ENCODE measurements at regions not wholly inside any gene's neighbourhood (a gene's known extent, or its start where the extent isn't known, plus 50 kb on each side); places are given as distances from the start of the nearest gene placed in this dataset.
"Not testable (repeated sequence)": the region's sequence is repeated elsewhere in the genome, so short reads cannot be mapped to it uniquely, and the experiment has no call there.

DNA sequence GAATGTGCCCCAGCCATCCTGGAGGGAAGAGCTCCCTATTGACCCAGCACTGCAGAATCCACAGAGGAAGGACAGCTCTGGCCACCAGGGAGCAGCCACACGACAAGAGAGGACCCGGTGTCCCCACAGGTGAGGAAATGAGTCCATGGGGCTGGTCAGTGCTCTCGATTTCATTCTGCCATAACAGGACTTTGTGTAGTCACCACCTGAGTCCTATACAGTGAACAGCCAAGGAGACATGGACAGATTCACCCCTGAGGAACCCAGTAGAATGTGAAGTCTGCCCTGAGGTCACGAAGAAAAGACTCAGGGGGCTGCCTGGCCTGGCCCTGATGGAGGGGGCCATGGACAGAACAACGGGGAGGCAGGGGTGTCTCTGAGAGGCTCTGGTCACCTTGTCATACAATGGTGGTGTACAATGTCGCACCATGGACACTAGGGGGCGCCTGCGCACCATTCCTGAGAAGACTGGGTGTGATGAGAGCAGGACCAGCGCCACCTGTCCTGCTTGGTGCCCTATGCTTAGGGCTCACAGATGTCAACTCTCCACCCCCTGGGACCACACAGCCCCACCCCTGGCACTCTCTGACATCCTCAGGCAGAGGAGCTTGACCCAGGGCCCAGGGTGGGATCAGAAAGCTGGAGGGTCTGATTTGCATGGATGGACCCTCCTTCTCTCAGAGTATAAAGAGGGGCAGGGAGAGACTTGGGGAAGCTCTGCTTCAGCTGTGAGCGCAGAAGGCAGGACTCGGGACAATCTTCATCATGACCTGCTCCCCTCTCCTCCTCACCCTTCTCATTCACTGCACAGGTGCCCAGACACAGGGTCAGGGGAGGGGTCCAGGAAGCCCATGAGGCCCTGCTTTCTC lies 77.4 kb downstream of the VPREB1 start:
- TF ChIP-seq, protein P1, sequence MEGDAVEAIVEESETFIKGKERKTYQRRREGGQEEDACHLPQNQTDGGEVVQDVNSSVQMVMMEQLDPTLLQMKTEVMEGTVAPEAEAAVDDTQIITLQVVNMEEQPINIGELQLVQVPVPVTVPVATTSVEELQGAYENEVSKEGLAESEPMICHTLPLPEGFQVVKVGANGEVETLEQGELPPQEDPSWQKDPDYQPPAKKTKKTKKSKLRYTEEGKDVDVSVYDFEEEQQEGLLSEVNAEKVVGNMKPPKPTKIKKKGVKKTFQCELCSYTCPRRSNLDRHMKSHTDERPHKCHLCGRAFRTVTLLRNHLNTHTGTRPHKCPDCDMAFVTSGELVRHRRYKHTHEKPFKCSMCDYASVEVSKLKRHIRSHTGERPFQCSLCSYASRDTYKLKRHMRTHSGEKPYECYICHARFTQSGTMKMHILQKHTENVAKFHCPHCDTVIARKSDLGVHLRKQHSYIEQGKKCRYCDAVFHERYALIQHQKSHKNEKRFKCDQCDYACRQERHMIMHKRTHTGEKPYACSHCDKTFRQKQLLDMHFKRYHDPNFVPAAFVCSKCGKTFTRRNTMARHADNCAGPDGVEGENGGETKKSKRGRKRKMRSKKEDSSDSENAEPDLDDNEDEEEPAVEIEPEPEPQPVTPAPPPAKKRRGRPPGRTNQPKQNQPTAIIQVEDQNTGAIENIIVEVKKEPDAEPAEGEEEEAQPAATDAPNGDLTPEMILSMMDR (conservative IDR thresholded peaks at IDR 0.05; ENCODE audit: control insufficient read depth, insufficient read depth, low read depth, low read length) = peak; percentile 73
- DNase-seq (ENCODE audit: low read depth) = peak; percentile 56
- H3K4me3 ChIP-seq (ENCODE audit: control insufficient read depth, low read depth, low read length) = not testable (repeated sequence)

DNA sequence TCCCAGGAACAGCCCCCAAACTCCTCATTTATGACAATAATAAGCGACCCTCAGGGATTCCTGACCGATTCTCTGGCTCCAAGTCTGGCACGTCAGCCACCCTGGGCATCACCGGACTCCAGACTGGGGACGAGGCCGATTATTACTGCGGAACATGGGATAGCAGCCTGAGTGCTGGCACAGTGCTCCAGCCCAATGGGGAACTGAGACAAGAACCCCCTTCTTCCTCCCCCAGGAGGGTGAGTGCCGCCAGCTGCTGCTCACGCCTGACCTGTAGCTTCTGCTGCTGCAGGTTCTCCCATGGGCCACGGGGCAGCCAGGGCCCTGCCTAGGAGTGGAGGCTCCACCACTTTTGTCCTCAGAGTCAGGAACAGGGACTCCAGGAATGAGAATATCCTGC lies 78.2 kb downstream of the VPREB1 start:
- DNase-seq (ENCODE audit: low read depth) = no peak
- no peak overlapping the region for H3K4me3 ChIP-seq (ENCODE audit: control insufficient read depth, low read depth, low read length)
- TF ChIP-seq, protein P1 (conservative IDR thresholded peaks at IDR 0.05; ENCODE audit: control insufficient read depth, insufficient read depth, low read depth, low read length) = no peak

DNA sequence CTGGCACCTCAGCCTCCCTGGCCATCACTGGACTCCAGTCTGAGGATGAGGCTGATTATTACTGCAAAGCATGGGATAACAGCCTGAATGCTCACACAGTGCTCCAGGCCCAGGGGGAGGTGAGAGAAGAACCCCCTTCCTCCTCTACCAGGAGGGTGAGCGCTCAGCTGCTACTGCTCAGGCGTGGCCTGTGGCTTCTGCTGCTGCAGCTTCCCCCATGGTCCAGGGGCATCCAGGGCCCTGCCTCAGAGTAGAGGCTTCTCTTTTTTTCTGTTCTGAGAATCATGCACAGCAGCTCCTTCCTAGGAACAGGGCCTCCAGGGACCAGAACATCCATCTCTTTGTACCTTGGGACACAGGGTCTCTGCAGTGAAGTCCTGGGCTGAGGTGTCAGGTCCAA lies 83.1 kb downstream of the VPREB1 start:
- H3K4me3 ChIP-seq (ENCODE audit: control insufficient read depth, low read depth, low read length) = no peak overlapping the region
- no peak for DNase-seq (ENCODE audit: low read depth)
- TF ChIP-seq, protein P1 (conservative IDR thresholded peaks at IDR 0.05; ENCODE audit: control insufficient read depth, insufficient read depth, low read depth, low read length) = no peak

DNA sequence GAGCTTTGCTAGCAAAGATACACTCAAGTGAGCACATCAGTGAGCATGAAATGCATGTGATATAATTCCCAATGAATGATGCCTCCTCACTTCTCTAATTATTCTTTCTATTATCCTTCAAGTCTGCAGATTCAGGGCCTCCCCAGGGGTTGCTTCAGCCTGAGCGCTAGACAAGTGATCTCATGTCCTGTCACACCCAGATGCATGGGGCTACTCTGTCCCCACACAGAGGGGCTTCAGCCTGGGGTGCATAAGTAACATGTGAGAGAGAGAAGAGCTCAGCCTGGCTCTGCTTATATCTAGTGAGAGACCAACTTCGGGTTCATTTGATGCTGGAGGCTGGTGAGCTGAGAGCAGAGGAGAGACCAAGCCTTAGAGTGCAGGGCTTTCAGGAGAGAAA lies 85.2 kb downstream of the VPREB1 start:
- no peak overlapping the region for H3K4me3 ChIP-seq (ENCODE audit: control insufficient read depth, low read depth, low read length)
- TF ChIP-seq, protein P1 (conservative IDR thresholded peaks at IDR 0.05; ENCODE audit: control insufficient read depth, insufficient read depth, low read depth, low read length) = no peak
- no peak for DNase-seq (ENCODE audit: low read depth)

DNA sequence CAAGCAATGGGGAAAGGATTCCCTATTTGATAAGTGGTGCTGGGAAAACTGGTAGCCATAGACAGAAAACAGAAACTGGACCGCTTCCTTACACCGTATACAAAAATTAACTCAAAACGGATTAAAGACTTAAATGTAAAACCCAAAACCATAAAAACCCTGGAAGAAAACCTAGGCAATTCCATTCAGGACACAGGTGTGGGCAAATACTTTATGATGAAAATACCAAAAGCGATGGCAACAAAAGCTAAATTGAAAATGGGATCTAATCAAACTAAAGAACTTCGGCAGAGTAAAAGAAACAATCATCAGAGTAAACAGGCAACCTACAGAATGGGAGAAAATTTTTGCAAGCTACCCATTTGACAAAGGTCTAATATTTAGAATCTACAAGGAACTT lies 91.1 kb downstream of the VPREB1 start:
- H3K4me3 ChIP-seq (ENCODE audit: control insufficient read depth, low read depth, low read length); DNase-seq (ENCODE audit: low read depth): not testable (repeated sequence)

DNA sequence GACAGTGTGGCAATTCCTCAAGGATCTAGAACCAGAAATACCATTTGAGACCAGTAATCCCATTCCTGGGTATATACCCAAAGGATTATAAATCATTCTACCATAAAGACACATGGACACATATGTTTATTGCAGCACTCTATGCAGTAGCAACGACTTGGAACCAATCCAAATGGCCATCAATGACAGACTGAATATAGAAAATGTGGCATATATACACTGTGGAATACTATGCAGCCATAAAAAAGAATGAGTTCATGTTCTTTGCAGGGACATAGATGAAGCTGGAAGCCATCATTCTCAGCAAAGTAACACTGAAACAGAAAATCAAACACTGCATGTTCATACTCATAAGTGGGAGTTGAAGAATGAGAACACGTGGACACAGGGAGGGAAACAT lies 91.7 kb downstream of the VPREB1 start:
- not testable (repeated sequence) for DNase-seq (ENCODE audit: low read depth); H3K4me3 ChIP-seq (ENCODE audit: control insufficient read depth, low read depth, low read length)

DNA sequence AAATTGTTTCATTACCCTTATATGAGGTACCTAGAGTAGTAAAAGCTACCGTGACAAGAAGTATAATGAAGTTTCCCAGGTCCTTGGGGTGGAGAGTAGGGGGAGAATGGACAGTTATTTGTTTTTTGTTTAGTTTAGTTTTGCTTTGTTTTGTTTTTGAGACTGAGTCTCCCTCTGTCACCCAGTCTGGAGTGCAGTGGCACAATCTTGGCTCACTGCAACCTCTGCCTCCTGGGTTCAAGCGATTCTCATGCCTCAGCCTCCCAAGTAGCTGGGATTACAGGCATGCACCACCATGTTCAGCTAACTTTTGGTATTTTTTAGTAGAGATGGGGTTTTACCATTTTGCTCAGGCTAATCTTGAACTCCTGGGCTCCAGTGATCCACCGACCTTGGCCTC lies 94.2 kb downstream of the VPREB1 start:
- H3K4me3 ChIP-seq (ENCODE audit: control insufficient read depth, low read depth, low read length) = not testable (repeated sequence)

DNA sequence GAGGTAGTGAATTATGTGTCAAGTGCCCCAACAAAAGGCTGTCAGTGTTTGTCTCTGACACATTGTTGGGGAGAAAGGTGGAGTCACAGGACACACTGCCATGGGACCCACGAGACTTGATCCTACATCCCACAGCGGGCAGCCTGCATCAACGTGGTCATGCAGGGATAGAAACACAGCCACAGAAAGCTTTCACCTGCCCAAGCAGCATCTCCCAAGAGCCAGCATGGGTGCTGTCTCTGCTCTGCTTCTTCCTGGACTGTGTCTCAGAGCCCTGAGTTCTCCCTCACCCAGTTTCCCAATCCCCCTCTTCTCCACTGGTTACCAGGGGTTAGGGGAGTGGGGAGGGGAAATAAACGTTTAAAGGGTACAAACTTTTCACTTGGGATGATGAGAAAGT lies 97.2 kb downstream of the VPREB1 start:
- no peak overlapping the region for H3K4me3 ChIP-seq (ENCODE audit: control insufficient read depth, low read depth, low read length)
- TF ChIP-seq, protein P1 (conservative IDR thresholded peaks at IDR 0.05; ENCODE audit: control insufficient read depth, insufficient read depth, low read depth, low read length) = no peak
- no peak for DNase-seq (ENCODE audit: low read depth)

More for the DNA sequence above, 94.2 kb downstream of the VPREB1 start:
- DNase-seq (ENCODE audit: low read depth) = not testable (repeated sequence)

Measured in fibroblast of mammary gland (primary cell).